Activated CD4-positive, CD25-positive, alpha-beta regulatory T cell treated with anti-CD3 and anti-CD28 coated beads, Interleukin-2, amount 50 U/mL, for 24 hours (primary cell): ENCODE measurements at regions not wholly inside any gene's neighbourhood (a gene's known extent, or its start where the extent isn't known, plus 50 kb on each side); places are given as distances from the start of the nearest gene placed in this dataset.
"Not testable (repeated sequence)": the region's sequence is repeated elsewhere in the genome, so short reads cannot be mapped to it uniquely, and the experiment has no call there.

Experiments used
- ATAC-seq, 2 donors: fragments of 150-1000 bp; cut with Tn5 transposase; one replicate each; pipeline ENCODE4 v1.10.0; 2021; ENCODE audit warnings: mild to moderate bottlenecking in 1 of 2, moderate library complexity in 1 of 2

DNA sequence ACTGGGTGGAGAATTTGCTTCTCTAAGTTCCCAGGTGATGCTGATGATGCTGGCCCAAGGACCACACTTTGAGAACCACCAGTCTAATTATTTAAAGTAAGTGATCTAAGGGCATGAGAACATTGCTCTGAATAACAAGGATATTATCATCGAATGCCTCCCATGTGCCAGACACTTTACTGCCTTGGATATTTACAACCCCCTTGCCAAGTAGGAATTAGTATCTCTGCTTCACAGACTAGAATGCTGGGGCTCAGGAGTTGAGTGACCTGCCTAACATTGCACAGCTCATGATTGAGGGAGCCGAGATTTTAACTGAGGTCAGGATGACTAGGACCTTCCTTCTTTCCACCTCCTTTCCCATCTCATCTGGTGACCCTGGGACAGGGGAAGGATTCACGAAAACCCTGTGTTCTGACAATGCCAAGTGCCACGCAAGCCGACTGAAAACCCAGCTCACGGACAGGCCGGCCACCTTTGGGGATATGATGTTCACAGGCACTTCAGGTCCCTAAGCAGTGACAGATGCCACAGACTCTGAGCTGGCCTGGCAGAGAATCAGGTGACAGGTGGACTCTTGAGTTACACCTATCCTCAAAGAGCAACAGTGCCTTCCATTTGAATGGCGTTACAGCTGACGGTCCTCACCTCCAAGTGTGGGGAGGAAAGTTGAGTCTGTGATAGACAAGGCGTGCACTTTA, 230.7 kb downstream of the TOMM20 start:
- no peak for ATAC-seq

DNA sequence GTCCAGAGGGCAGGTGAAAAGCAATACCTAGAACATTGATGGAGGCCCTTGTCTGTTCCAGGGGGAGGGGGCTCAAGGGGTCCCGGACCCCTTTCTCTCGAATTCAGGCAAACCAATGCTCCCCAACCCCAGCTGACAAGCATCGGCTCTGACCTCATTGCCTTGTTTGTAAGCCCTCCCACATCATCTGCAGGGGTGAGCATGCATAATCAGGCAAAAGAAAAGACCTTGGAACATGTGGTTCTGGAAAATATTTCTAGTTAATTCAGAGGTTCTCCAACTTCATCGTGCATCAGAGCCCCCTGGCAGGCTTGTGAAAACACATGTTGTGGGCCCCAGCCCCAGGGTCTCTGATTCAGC, 231.3 kb downstream of the TOMM20 start:
- no peak for ATAC-seq

DNA sequence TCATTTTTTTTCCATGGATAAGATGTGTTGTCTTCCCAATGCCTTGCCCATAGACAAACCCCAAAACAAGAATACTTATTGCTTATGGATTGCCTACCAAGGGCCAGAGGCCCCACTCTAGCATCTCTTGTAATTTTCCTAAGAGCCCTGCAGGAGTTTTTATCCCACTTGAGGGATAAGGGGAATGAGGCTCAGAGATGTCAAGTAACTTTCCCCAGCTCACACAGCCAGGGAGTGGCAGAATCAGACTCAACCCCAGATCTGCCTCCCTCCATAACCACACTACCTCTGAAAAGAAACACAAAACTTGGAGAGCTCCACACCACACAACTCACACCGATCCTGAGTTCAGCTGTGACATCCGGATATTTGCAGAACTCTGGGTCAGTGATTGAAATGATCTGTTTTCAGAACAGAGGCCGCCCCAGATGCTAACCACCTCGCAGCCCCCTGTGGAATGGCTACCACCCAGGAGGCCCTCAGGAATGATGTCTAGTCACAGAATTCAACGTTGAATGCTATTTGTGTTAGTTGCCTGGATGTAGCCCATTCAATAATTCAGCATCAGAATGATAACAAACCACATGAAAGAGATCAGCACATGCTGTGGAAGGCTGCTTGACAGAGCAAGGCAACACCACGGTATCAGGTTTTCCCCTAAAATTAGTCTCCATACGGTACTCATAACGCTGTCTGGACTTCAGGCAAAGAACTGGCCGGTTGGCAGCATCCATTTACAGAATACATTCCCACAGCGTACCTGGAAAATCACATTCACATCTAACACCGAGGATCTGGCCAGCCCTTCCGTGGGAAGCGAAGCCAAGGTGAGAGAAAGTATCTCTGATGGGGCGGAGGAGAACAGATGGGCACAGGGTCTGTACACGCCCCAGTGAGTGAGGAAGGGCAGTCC, 231.9 kb downstream of the TOMM20 start:
- no peak for ATAC-seq

GRCh38 chr1:234893725-234894630, 234.7 kb downstream of the TOMM20 start:
- ATAC-seq: peak; percentile 93 to 96

GRCh38 chr1:234893359-234893724, 235.3 kb downstream of the TOMM20 start:
- no peak for ATAC-seq

- no peak for ATAC-seq
Observed at GRCh38 chr1:234892642-234893041, 236.0 kb downstream of the TOMM20 start.

DNA sequence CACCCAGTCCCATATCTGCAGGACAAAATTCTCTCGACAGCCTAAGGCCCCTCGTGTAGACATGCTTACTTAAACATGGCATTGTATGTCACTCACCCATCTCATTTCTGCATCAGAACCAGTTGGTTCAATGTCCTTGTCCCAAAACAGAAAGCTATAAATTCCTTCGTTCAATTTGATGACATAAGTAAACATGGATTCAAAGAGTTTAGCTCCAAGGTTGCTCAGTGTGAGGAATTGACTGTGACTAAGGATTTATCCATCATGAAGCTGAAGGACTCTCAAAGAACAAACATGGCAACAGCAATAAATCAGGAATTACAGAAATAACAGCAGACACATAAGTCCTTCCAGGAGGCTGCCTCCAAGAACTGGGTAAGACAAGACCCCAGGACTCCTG, 237.2 kb downstream of the TOMM20 start:
- no peak for ATAC-seq

GRCh38 chr1:234889643-234890042, 239.0 kb downstream of the TOMM20 start:
- ATAC-seq: no peak

DNA sequence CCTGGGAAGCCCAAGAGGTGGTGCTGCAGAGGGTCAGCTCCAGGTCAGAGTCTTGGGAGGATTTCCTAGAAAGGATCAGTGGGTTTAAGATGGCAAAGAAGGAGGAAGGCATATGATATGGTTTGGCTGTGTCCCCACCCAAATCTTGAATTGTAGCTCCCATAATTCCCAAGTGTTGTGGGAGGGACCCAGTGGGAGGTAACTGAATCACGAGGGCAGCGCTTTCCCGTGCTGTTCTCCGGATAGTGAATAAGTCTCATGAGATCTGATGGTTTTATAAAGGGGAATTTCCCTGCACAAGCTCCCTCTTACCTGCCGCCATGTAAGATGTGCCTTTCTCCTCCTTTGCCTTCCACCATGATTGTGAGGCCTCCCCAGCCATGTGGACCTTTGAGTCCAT, 240.4 kb downstream of the TOMM20 start:
- not testable (repeated sequence) for ATAC-seq

- ATAC-seq: no peak
Observed at GRCh38 chr1:234887016-234887900, 241.4 kb downstream of the TOMM20 start.

DNA sequence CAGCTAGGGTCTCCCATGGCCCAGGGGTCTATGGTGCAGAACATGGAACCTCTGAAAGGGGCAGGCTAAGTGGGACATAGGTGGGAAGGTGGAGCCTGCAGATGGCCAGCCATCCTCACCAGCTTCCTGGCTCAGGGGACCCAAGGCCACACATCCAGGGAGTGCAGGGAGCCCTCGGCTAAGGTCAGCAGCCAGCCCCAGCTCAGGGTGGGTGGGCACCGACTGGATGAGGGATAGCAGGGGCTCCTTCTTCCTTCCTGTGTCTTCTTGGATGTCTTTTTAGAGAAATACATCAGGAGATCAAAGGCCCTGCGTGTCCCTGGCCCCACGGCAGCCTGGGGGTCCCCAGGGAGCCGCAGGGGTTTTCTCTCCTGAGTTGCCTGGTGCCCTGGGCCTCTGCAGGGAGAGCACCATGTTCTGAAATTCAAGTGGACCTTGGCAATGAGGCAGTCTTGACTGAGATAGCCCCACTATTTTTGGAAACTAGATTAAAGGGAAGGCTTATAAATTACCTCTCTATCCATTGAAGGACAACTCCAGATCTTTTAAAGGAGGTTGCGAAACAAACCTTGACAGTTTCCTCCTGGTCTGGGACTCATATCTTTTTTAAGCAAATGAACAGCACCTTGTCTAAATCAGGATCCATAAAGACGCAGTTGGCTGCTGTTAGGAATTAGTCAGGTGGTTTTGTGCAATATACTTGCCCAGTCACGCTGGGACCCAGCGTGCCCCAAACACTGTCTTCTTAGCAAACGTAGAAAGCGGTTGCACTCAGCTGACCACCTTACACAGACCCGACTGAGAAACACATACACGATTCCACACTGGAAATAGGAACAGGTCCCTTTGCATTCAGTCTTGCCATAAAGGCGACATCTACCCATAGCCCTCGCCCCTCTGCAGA, 242.3 kb downstream of the TOMM20 start:
- ATAC-seq: no peak

DNA sequence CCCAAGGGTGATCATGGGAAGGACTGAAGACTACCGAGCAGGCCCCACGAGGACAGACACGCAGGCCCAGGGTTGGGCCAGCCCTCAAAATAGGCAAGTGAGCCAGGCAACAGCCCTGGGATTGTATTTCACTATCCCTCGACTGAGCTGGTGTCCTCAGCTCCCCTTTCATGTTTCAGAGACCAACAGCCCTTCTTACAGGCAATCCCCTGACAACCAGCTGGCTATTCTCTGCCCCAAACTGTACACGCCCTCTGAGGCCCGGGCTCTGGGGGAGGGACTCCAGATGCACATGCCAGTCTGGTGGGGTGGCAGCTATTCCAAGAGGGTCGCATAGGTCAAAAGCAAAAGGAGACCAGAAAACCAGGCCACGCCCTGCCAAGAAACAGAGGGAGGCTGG, 243.0 kb downstream of the TOMM20 start:
- ATAC-seq: no peak

GRCh38 chr1:234884701-234885100, 243.9 kb downstream of the TOMM20 start:
- ATAC-seq: no peak

DNA sequence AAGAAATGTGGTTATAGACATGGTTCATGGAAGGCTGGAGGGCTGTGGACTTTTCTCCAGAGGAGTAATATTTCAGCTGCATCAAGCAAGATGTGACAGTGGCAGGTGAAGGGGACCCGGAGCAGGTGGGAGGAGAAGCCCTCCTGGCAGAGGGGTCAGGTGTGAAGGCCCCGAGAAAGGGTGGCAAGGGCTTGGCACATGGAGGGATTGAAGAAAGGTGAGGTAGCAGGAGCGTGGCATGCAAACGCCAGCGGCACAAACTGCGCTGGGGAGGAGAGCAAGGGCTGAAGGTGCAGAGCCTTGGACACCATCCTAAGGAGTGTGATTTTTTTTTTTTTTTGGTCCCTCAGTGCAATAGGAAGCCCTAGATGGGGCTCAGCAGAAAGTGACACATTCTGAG, 244.6 kb downstream of the TOMM20 start:
- no peak for ATAC-seq

DNA sequence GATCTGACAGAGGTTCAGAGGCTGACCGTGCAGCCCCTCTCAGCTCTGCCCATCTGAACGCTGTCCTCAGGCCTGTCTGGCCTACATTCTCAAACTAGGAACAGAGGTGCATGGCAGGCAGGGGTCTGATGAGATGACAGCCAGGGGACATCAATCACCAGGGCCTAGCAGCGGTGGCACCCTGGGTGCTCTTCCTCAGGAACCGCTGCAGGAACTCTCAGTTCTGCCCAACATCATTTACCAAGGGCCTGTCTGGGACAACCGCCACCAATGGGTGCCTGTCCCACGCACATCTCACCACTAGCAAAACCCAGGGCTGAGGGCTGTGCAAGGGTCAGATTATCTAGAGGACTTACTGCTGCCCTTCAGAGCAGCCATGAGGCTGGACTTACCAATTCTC, 245.7 kb downstream of the TOMM20 start:
- no peak for ATAC-seq

GRCh38 chr1:234881893-234882771, 246.5 kb downstream of the TOMM20 start:
- peak; percentile 85 to 87 for ATAC-seq

- no peak for ATAC-seq
Observed at GRCh38 chr1:234879147-234880080, 249.2 kb downstream of the TOMM20 start.

DNA sequence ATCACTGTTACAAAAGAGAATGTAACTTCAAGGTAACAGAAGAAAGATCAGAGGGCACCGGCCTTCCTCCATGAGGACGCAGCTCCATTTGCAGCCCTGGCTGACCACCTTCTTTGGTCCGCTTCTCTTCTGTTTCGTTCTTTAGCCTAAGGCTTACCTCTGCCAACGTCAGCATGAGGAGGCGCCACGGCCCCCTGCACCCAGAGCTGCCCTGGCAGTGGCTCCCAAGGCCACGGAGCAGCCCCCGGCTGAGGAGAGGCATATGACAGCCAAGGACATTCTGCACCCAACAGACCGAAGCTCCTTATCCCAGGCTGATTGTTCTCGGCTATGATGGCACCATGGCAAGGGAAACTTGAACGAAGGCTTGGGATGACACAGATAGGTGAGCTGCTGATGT, 250.3 kb downstream of the TOMM20 start:
- no peak for ATAC-seq

GRCh38 chr1:234877761-234878160, 250.9 kb downstream of the TOMM20 start:
- no peak for ATAC-seq
